ENCODE measurements at regions not wholly inside any gene's neighbourhood (a gene's known extent, or its start where the extent isn't known, plus 50 kb on each side); places are given as distances from the start of the nearest gene placed in this dataset.
"Not testable (repeated sequence)": the region's sequence is repeated elsewhere in the genome, so short reads cannot be mapped to it uniquely, and the experiment has no call there.

GRCh38 chr22:12601510-12601869 lies 2926.5 kb upstream of the OR11H1 start:
- TF ChIP-seq POLR2A (IDR thresholded peaks at IDR 0.05; ENCODE audit: borderline replicate concordance, extremely low read depth, insufficient read depth, insufficient read length); CTCF (IDR thresholded peaks at IDR 0.05 in 2 of 3, conservative IDR thresholded peaks at IDR 0.05 in 1 of 3; ENCODE audit: borderline replicate concordance in 1 of 3, insufficient read depth in 1 of 3, low read depth in 2 of 3, low read length in 2 of 3); EZH2phosphoT487 (IDR thresholded peaks at IDR 0.05; ENCODE audit: borderline replicate concordance); EZH2 (IDR thresholded peaks at IDR 0.05); ZNF274 (IDR thresholded peaks at IDR 0.05; ENCODE audit: low read depth, low read length); TCF7L2 (IDR thresholded peaks at IDR 0.05; ENCODE audit: borderline replicate concordance, extremely low read depth, insufficient read depth, insufficient read length); POLR2AphosphoS5 (IDR thresholded peaks at IDR 0.05; ENCODE audit: low read depth, low read length); SP1 (IDR thresholded peaks at IDR 0.05; ENCODE audit: low read depth); FOSL1 (IDR thresholded peaks at IDR 0.05; ENCODE audit: low read depth); SIN3A (IDR thresholded peaks at IDR 0.05; ENCODE audit: low read depth): not testable (repeated sequence)

Data from HCT116 (cell line).